Gastrocnemius medialis (tissue), 4 donors: ENCODE measurements at regions not wholly inside any gene's neighbourhood (a gene's known extent, or its start where the extent isn't known, plus 50 kb on each side); places are given as distances from the start of the nearest gene placed in this dataset.

Experiments
- CTCF ChIP-seq, 5 experiments: fragments of 450-650 bp in 3 of 5; fragments of 200-600 bp in 2 of 5; sonication (generic) in 2 of 5; IDR thresholded peaks in 4 of 5; conservative IDR thresholded peaks in 1 of 5; 1 replicate in 4 of 5; 2 replicates in 1 of 5; pipeline ENCODE4 v1.5.1; 2016 to 2019; ENCODE audit warnings: antibody characterized with exemption in 5 of 5, mild to moderate bottlenecking in 3 of 5, moderate library complexity in 3 of 5
- POLR2A ChIP-seq, 2 donors: fragments of 450-650 bp; IDR thresholded peaks; one replicate each; pipeline ENCODE4 v1.6.1; 2017; ENCODE audit warnings: antibody characterized with exemption in 2 of 2, mild to moderate bottlenecking in 2 of 2, moderate library complexity in 2 of 2

- TF ChIP-seq POLR2A (IDR thresholded peaks at IDR 0.05) (no peak), CTCF (IDR thresholded peaks at IDR 0.05 in 4 of 5, conservative IDR thresholded peaks at IDR 0.05 in 1 of 5) (no peak)
Observed at GRCh38 chr4:151614561-151614960, 146.2 kb downstream of the GATB start.
